ENCODE measurements at regions not wholly inside any gene's neighbourhood (a gene's known extent, or its start where the extent isn't known, plus 50 kb on each side); places are given as distances from the start of the nearest gene placed in this dataset.

DNA sequence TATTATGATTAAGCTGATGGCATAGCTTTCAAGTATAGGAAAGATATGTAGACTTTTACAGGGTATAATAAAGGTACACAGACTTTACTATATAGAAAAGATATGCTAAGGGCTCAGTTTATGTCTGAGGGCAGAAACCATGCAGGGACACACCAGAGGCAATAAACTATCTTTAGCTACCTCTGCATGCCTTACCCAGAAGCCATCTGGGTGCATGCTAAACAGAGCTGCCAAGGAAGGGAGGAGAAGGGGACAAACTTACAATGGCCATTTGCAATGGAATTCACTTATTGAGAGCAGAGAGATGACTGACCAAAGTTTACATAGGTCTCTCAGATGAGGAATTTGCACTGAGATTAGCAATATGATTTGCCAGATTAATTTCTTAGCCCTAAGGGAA is 143.1 kb upstream of the NR4A3 start:
- H3T11ph ChIP-seq (ENCODE audit: low read length): no peak overlapping the region
- H3K23me2 ChIP-seq (ENCODE audit: insufficient read length, low read depth, low read length, poor library complexity, severe bottlenecking): no peaks in the 10 kb centered on the region
- H3K4ac ChIP-seq (ENCODE audit: low read depth, low read length): no peak overlapping the region
- no peak overlapping the region for H3K9ac ChIP-seq (ENCODE audit: extremely low read depth, insufficient read length, low read length)
- H4K5ac ChIP-seq (ENCODE audit: insufficient read length, low read depth, low read length): no peak overlapping the region
- H3K4me1 ChIP-seq (ENCODE audit: insufficient read depth, low read length): no peaks in the 10 kb centered on the region
- H3K18ac ChIP-seq (ENCODE audit: insufficient read length, low read depth, low read length): no peak overlapping the region
- no peak overlapping the region for H2BK12ac ChIP-seq (ENCODE audit: insufficient read length, low read depth, low read length)
- TF ChIP-seq, protein P1, sequence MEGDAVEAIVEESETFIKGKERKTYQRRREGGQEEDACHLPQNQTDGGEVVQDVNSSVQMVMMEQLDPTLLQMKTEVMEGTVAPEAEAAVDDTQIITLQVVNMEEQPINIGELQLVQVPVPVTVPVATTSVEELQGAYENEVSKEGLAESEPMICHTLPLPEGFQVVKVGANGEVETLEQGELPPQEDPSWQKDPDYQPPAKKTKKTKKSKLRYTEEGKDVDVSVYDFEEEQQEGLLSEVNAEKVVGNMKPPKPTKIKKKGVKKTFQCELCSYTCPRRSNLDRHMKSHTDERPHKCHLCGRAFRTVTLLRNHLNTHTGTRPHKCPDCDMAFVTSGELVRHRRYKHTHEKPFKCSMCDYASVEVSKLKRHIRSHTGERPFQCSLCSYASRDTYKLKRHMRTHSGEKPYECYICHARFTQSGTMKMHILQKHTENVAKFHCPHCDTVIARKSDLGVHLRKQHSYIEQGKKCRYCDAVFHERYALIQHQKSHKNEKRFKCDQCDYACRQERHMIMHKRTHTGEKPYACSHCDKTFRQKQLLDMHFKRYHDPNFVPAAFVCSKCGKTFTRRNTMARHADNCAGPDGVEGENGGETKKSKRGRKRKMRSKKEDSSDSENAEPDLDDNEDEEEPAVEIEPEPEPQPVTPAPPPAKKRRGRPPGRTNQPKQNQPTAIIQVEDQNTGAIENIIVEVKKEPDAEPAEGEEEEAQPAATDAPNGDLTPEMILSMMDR (conservative IDR thresholded peaks at IDR 0.05): no peak
- no peak overlapping the region for H2BK120ac ChIP-seq (ENCODE audit: low read depth, low read length, poor library complexity, severe bottlenecking)
- no peaks in the 10 kb centered on the region for H3K79me2 ChIP-seq (ENCODE audit: insufficient read depth, low read length)
- H3K14ac ChIP-seq (ENCODE audit: insufficient read depth, low read length): no peak overlapping the region
- no peaks in the 10 kb centered on the region for H3K9me3 ChIP-seq (ENCODE audit: control insufficient read depth, low read depth, low read length)
- no peak overlapping the region for H2AK5ac ChIP-seq (ENCODE audit: insufficient read length, low read length)
- no peak overlapping the region for H2BK15ac ChIP-seq (ENCODE audit: low read depth, low read length)
- H2BK20ac ChIP-seq (ENCODE audit: low read depth, low read length, poor library complexity, severe bottlenecking): no peak overlapping the region
- H4K20me1 ChIP-seq (ENCODE audit: control insufficient read depth, insufficient read depth, insufficient read length): no peaks in the 10 kb centered on the region
- Mint-ChIP-seq H3K4me3 (no peak overlapping the region), H3K27ac (no peak overlapping the region), H3K36me3 (ENCODE audit: insufficient read depth in 1 of 3, low read depth in 3 of 3) (peaks cover 19 to 23% (median 22%) of the 10 kb centered on the region in 3 experiments), H3K4me1 (peaks cover 0 to 5% of the 10 kb centered on the region in 2 experiments; a peak in 1 of 4 replicates), H3K9me3 (peaks cover 22 to 28% of the 10 kb centered on the region in 2 experiments), H3K27me3 (ENCODE audit: low read depth) (no peaks in the 10 kb centered on the region)
- no peak for DNase-seq
- H4K8ac ChIP-seq (replicated peaks; ENCODE audit: insufficient read length, low read depth, low read length): no peak overlapping the region
- no peak overlapping the region for H3K27ac ChIP-seq (ENCODE audit: insufficient read length, low read depth, low read length)
- H4K91ac ChIP-seq (ENCODE audit: insufficient read length, low read depth, low read length): no peak overlapping the region
- no peak overlapping the region for H3K4me2 ChIP-seq (ENCODE audit: insufficient read depth, insufficient read length, low read length)
- no peaks in the 10 kb centered on the region for H3K79me1 ChIP-seq (ENCODE audit: insufficient read depth, low read depth, low read length, poor library complexity, severe bottlenecking)
- H2BK5ac ChIP-seq (ENCODE audit: insufficient read length, low read length): no peak overlapping the region
- H2AFZ ChIP-seq (ENCODE audit: low read length): no peak overlapping the region
- H3K27me3 ChIP-seq (ENCODE audit: insufficient read depth, low read length): no peaks in the 10 kb centered on the region
- H3K23ac ChIP-seq (ENCODE audit: insufficient read length, low read depth, low read length): no peak overlapping the region
- H3K56ac ChIP-seq (ENCODE audit: insufficient read length, low read depth, low read length): no peak overlapping the region
